ENCODE measurements at regions not wholly inside any gene's neighbourhood (a gene's known extent, or its start where the extent isn't known, plus 50 kb on each side); places are given as distances from the start of the nearest gene placed in this dataset.
A peak's percentile ranks its signal among the peaks of the same experiment; 100 is the strongest.

- H3K27ac ChIP-seq = no peak overlapping the region
- H3K36me3 ChIP-seq = no peaks in the 10 kb centered on the region
- TF ChIP-seq, protein P1, sequence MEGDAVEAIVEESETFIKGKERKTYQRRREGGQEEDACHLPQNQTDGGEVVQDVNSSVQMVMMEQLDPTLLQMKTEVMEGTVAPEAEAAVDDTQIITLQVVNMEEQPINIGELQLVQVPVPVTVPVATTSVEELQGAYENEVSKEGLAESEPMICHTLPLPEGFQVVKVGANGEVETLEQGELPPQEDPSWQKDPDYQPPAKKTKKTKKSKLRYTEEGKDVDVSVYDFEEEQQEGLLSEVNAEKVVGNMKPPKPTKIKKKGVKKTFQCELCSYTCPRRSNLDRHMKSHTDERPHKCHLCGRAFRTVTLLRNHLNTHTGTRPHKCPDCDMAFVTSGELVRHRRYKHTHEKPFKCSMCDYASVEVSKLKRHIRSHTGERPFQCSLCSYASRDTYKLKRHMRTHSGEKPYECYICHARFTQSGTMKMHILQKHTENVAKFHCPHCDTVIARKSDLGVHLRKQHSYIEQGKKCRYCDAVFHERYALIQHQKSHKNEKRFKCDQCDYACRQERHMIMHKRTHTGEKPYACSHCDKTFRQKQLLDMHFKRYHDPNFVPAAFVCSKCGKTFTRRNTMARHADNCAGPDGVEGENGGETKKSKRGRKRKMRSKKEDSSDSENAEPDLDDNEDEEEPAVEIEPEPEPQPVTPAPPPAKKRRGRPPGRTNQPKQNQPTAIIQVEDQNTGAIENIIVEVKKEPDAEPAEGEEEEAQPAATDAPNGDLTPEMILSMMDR (IDR thresholded peaks at IDR 0.05) = no peak
- H3K4me1 ChIP-seq = no peaks in the 10 kb centered on the region
- no peak for DNase-seq (ENCODE audit: low spot score)
- H3K4me3 ChIP-seq = no peak overlapping the region
- H3K27me3 ChIP-seq = no peaks in the 10 kb centered on the region
- H3K9me3 ChIP-seq = no peaks in the 10 kb centered on the region
Measured at GRCh38 chr14:101115652-101116051, 212.1 kb upstream of the RTL1 start.

DNA sequence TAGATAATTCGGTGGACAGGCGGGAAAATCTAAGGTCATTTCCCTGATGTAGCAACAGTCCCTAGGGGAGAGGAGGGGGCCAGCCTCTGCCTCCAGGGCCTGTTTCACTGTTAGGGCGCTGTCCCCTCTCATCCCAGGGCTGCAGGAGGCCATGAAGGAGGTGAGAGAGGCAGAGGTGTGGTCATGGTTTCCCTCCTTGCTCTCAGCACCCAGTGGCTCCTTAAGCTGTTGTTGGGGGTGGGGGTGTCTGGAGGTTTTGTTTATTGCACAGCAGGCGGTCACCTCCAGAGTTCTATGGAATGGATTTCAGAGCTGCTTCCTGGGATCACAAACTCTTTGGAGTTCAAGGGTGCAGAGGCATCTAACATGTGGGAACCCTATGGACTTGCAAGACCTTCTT, 212.5 kb upstream of the RTL1 start:
- Histone ChIP-seq H3K27ac (no peak overlapping the region), H3K4me1 (no peaks in the 10 kb centered on the region), H3K4me3 (no peak overlapping the region), H3K36me3 (no peaks in the 10 kb centered on the region), H3K9me3 (no peaks in the 10 kb centered on the region), H3K27me3 (no peaks in the 10 kb centered on the region)
- TF ChIP-seq, protein P1 (IDR thresholded peaks at IDR 0.05) = no peak
- DNase-seq (ENCODE audit: low spot score) = peak; percentile 52

- DNase-seq (ENCODE audit: low spot score) = peak; percentile 44
- H3K4me1 ChIP-seq = no peaks in the 10 kb centered on the region
- no peaks in the 10 kb centered on the region for H3K36me3 ChIP-seq
- H3K4me3 ChIP-seq = no peak overlapping the region
- H3K27me3 ChIP-seq = no peaks in the 10 kb centered on the region
- H3K27ac ChIP-seq = no peak overlapping the region
- TF ChIP-seq, protein P1 (IDR thresholded peaks at IDR 0.05) = no peak
- H3K9me3 ChIP-seq = no peaks in the 10 kb centered on the region
Measured at GRCh38 chr14:101116486-101117130, 213.1 kb upstream of the RTL1 start.

DNA sequence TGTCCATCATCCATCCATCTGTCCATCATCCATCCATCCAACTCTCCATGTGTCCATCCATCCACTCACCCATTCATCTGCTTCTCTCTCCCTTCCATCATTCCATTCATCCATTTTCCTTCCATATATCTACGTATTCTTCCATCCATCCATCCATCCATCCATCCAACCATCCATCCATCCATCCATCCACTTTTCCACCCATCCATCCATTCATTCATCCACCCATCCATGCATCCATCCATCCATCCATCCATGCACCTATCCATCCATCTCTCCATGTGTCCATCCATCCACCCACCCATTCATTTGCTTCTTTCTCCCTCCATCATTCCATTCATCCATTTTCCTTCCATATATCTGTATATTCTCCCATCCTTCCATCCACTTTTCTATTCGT, 214.0 kb upstream of the RTL1 start:
- no peaks in the 10 kb centered on the region for H3K36me3 ChIP-seq
- no peak for DNase-seq (ENCODE audit: low spot score)
- no peaks in the 10 kb centered on the region for H3K9me3 ChIP-seq
- no peaks in the 10 kb centered on the region for H3K4me1 ChIP-seq
- no peak overlapping the region for H3K4me3 ChIP-seq
- H3K27ac ChIP-seq = no peak overlapping the region
- TF ChIP-seq, protein P1 (IDR thresholded peaks at IDR 0.05) = no peak
- no peaks in the 10 kb centered on the region for H3K27me3 ChIP-seq

GRCh38 chr14:101118233-101118632, 214.7 kb upstream of the RTL1 start:
- no peaks in the 10 kb centered on the region for H3K36me3 ChIP-seq
- TF ChIP-seq, protein P1 (IDR thresholded peaks at IDR 0.05) = no peak
- no peak overlapping the region for H3K27ac ChIP-seq
- H3K4me1 ChIP-seq = no peaks in the 10 kb centered on the region
- H3K27me3 ChIP-seq = no peaks in the 10 kb centered on the region
- DNase-seq (ENCODE audit: low spot score) = peak; percentile 28
- H3K9me3 ChIP-seq = no peaks in the 10 kb centered on the region
- H3K4me3 ChIP-seq = no peak overlapping the region

Data from right atrium auricular region (tissue), 2 donors.